T-helper 1 cell treated with Interleukin-12 subunit alpha and Interleukin-12 subunit beta and Interleukin-4 antibody, amounts not matched to agents 30 μg/mL and 1 μg/mL, for 36 hours (primary cell): ENCODE measurements at regions not wholly inside any gene's neighbourhood (a gene's known extent, or its start where the extent isn't known, plus 50 kb on each side); places are given as distances from the start of the nearest gene placed in this dataset.

Experiments
- H3K27ac Mint-ChIP-seq: one replicate; pipeline ENCODE4 v1.8.0; 2021; ENCODE audit warnings: mild to moderate bottlenecking, mixed read lengths
- H3K27me3 Mint-ChIP-seq: one replicate; pipeline ENCODE4 v1.8.0; 2021; ENCODE audit warnings: low read depth, mixed read lengths
- H3K36me3 Mint-ChIP-seq: one replicate; pipeline ENCODE4 v1.8.0; 2021; ENCODE audit warnings: low read depth, mixed read lengths
- H3K4me1 Mint-ChIP-seq: one replicate; pipeline ENCODE4 v1.8.0; 2021; ENCODE audit warnings: low read depth, mixed read lengths
- H3K4me3 Mint-ChIP-seq: one replicate; pipeline ENCODE4 v1.8.0; 2021; ENCODE audit warnings: mild to moderate bottlenecking, moderate library complexity, mixed read lengths
- H3K9me3 Mint-ChIP-seq: one replicate; pipeline ENCODE4 v1.8.0; 2021; ENCODE audit warnings: mixed read lengths

DNA sequence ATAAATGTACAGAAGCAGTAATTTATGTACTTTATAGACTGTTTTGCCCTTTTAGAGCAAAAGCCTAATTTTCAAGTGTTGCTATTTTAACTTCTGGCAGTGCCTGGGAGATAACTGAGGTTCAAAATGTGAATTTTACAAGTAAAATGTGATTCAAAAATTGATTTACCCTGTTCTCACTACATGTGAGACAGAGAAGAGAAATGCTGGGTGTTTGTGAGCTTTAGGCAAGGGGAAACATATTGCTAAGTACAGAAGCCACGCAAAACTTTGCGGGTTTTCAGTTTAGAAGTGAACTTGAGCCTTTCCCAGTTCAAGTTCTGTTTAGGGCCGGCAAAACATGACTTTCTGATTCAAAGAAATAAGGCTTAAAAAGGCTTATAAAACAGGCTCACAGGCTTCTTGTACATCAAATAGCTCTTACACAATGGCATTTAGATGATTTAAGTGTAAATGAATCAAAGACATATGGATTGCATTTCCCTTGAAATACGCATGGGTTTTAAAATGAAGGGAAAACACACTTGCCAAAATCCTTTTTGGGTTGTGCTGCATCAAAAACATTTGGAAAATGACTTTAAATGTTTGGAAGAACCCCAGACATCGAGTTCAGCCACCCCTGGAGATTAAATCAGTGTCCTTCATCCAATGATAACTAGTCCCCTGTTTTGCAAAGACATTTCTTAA lies 370.8 kb upstream of the MEF2C start:
- no peaks in the 10 kb centered on the region for H3K27me3 Mint-ChIP-seq
- H3K9me3 Mint-ChIP-seq, result peaks cover 6% of the 10 kb centered on the region
- no peaks in the 10 kb centered on the region for H3K4me1 Mint-ChIP-seq
- H3K36me3 Mint-ChIP-seq, result no peaks in the 10 kb centered on the region
- H3K4me3 Mint-ChIP-seq, result no peak overlapping the region
- H3K27ac Mint-ChIP-seq, result no peak overlapping the region

DNA sequence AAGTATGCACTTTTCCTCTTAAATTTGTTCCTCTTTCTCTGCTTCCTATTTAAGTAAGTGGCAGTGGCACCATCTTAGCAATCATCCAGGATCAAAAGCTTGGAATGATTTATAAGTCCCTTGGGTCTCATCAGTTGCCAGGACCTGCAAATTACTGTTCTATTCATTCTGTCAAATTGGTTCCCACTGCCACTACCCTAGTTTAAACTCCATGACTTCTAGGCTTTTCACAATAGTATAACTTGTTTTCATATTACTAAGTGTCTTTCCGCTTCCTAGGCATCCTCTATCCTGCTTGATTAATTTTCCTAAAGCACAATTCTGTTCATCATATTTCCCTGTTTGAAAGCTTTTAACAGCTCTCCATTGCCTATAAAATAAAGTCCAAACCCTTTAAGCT lies 363.9 kb upstream of the MEF2C start:
- H3K9me3 Mint-ChIP-seq, result no peaks in the 10 kb centered on the region
- H3K36me3 Mint-ChIP-seq, result no peaks in the 10 kb centered on the region
- no peaks in the 10 kb centered on the region for H3K4me1 Mint-ChIP-seq
- H3K4me3 Mint-ChIP-seq, result no peak overlapping the region
- H3K27me3 Mint-ChIP-seq, result no peaks in the 10 kb centered on the region
- H3K27ac Mint-ChIP-seq, result no peak overlapping the region

DNA sequence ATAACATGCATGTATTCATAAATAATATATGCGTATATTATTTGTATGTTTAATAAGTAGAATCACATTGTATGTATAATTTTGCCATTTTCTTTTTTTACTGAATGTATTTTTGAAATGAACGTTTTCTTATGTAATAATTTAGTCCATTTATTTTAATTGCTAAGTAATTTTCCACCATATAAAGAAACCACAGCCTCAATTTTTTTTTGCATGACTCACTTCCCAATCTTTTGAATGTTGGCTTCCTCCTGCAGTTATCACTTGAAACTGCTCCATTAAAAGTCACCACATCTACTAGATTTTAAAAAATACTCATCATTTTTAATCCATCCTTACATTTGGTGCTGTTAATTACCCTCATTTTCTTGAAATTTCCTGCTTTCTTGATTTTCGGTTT lies 363.3 kb upstream of the MEF2C start:
- H3K36me3 Mint-ChIP-seq, result no peaks in the 10 kb centered on the region
- H3K9me3 Mint-ChIP-seq, result no peaks in the 10 kb centered on the region
- no peak overlapping the region for H3K27ac Mint-ChIP-seq
- H3K4me3 Mint-ChIP-seq, result no peak overlapping the region
- H3K27me3 Mint-ChIP-seq, result no peaks in the 10 kb centered on the region
- no peaks in the 10 kb centered on the region for H3K4me1 Mint-ChIP-seq

DNA sequence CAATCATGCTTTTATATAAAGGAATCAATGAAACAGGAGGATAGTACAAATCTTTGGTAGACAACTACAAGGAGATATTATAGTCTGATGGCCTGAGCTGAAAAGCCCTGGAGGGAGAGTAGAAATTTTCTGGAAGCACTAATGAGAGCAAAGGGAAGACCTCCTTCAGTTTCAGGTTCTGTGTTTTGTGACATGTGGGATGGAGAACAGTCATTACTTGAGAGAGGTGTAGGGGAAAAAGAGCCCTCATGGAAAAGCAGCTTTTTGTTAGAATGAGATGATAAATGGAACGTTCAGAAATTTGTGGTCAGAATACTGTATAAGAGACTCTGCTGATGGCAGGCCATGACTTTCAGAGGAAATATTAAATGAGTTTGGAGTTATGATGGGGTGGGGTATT lies 360.6 kb upstream of the MEF2C start:
- no peak overlapping the region for H3K4me3 Mint-ChIP-seq
- H3K27ac Mint-ChIP-seq, result no peak overlapping the region
- H3K27me3 Mint-ChIP-seq, result no peaks in the 10 kb centered on the region
- no peaks in the 10 kb centered on the region for H3K9me3 Mint-ChIP-seq
- no peaks in the 10 kb centered on the region for H3K4me1 Mint-ChIP-seq
- no peaks in the 10 kb centered on the region for H3K36me3 Mint-ChIP-seq

DNA sequence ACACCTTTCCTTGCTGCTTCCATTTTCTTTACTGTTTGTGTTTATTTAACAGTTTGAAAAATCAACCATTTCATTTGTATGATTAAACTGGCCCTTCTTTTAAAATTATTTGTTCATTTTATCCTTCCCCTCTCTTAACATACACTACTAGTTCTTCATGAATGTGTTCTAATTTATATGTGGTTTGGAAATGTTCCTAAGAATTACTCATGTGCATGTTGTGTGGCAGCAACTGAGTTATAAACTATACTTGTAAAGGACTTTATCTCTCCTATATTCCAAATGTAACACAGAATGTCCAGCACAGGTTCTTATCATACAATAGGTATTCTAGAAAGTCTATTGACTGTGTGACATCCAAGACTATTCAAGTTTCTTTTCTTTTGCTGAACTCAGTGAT lies 358.2 kb upstream of the MEF2C start:
- H3K4me3 Mint-ChIP-seq, result no peak overlapping the region
- no peaks in the 10 kb centered on the region for H3K9me3 Mint-ChIP-seq
- H3K4me1 Mint-ChIP-seq, result no peaks in the 10 kb centered on the region
- H3K27me3 Mint-ChIP-seq, result no peaks in the 10 kb centered on the region
- no peak overlapping the region for H3K27ac Mint-ChIP-seq
- H3K36me3 Mint-ChIP-seq, result no peaks in the 10 kb centered on the region

DNA sequence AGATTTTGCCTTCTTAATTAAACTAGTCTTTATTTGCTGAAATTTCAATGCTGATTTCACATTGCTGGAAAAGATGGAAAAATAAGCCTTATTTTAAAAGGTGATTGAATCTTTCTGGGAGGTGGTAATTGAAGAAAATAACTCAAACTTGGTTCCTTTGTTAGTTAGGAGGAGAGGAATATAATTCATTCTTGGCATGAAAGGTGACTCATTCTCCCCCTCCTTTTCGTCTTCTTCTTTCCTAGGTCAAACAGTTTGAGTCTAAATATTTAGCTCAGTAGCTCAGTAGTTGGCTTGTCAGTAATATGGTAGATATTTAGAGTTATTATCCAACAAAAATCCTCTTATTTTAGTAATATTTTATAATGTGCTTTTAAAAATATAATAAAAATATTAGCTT lies 353.9 kb upstream of the MEF2C start:
- no peaks in the 10 kb centered on the region for H3K4me1 Mint-ChIP-seq
- no peaks in the 10 kb centered on the region for H3K27me3 Mint-ChIP-seq
- H3K36me3 Mint-ChIP-seq, result no peaks in the 10 kb centered on the region
- H3K4me3 Mint-ChIP-seq, result no peak overlapping the region
- no peaks in the 10 kb centered on the region for H3K9me3 Mint-ChIP-seq
- no peak overlapping the region for H3K27ac Mint-ChIP-seq

DNA sequence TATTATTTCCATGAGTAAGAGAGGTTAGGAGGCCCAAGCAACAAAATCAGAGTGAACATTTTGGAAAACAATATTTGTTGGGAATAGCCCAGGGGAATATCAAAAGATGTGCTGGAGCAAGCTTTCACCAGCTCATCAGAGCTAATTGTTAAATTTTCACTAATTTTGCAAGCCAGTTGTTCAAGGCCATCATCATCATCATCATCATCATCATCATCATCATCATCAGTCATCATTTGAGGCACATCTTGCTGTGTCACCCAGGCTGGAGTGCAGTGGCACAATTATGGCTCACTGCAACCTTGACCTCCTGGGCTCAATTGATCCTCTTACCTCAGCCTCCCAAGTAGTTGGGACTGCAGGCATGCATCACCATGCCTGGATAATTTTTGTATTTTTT lies 350.5 kb upstream of the MEF2C start:
- Mint-ChIP-seq H3K4me1 (no peaks in the 10 kb centered on the region), H3K27me3 (no peaks in the 10 kb centered on the region), H3K9me3 (peaks cover 4% of the 10 kb centered on the region), H3K4me3 (no peak overlapping the region), H3K27ac (no peak overlapping the region), H3K36me3 (no peaks in the 10 kb centered on the region)

DNA sequence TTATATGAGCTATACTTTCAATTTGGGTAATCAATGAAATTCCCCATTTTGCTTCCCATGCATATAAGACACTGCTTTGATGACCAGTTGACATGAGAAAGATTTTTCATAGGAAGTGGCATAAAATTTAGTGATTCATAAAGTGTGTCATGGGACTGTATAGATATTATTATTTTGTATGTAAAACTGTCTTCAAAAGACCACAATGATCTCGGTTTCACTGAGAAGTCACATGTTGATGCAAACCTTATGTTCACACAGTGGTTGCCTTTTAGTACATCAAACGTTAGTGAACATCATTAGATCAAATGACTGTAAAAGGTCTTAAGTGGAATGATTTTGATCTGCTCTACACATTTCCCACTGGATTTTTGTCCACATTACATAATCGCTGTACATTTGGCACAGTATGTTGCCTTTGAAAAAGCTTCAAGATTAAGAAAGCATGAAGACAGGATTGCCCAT lies 349.2 kb upstream of the MEF2C start:
- peaks cover 6% of the 10 kb centered on the region for H3K9me3 Mint-ChIP-seq
- H3K27ac Mint-ChIP-seq, result no peak overlapping the region
- no peaks in the 10 kb centered on the region for H3K4me1 Mint-ChIP-seq
- H3K36me3 Mint-ChIP-seq, result no peaks in the 10 kb centered on the region
- no peaks in the 10 kb centered on the region for H3K27me3 Mint-ChIP-seq
- no peak overlapping the region for H3K4me3 Mint-ChIP-seq

DNA sequence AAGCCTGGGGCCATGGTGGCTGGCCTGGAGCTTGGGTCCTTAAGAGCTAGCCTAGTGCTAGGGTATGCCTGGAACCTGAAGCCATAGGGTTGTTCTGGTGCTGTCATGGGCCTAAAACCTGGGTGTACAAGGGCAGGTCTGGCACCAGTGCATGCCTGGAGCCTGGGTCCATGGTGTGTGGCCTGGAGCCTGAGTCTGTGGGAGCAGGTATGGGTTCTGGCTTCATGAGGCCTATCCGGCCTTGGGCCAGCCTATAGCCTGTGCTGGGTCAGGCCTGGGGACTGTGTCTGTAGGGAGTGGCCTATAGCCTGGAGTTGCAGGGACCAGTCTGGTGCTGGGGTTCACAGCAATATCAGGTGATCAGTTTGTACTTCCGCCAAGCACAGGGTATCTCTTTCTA lies 347.2 kb upstream of the MEF2C start:
- H3K27ac Mint-ChIP-seq, result no peak overlapping the region
- H3K9me3 Mint-ChIP-seq, result peaks cover 6% of the 10 kb centered on the region
- no peak overlapping the region for H3K4me3 Mint-ChIP-seq
- no peaks in the 10 kb centered on the region for H3K27me3 Mint-ChIP-seq
- H3K4me1 Mint-ChIP-seq, result no peaks in the 10 kb centered on the region
- no peaks in the 10 kb centered on the region for H3K36me3 Mint-ChIP-seq

DNA sequence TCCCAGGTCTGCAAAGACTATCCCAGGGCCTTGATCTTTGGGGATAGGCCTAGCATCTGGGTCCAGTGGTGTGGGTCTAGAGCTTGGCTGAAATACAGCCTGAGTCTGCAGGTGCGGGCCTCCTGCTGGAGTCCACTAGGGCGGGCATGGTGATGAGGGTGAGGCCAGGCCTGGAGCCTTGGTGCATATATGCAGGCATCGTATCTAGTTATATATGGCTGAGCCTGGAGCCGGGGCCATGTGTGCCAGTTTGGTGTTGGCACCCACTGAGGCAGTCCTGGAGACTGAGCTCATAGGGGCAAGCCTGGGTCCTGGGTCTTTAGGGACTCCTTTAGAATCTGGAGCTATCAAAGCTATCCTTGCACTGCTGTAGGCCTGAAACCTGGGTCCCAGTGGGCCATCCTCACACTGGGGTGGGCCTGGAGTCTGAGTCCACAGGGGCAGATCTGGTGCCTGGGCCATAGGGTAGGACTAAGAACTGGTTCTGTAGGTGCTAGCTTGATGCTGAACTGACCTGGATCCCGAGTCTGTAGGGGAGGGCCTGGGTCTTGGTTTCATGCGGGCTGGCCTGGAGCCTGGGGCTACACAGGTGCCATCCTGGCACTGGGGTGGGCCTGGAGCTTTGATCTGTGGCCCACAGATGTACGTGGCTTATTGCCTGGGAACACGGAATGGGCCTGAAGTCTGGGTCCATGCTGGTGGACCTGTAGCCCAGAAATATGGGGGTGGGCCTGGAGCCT lies 346.5 kb upstream of the MEF2C start:
- H3K27me3 Mint-ChIP-seq, result no peaks in the 10 kb centered on the region
- no peaks in the 10 kb centered on the region for H3K36me3 Mint-ChIP-seq
- H3K4me3 Mint-ChIP-seq, result no peak overlapping the region
- no peak overlapping the region for H3K27ac Mint-ChIP-seq
- peaks cover 6% of the 10 kb centered on the region for H3K9me3 Mint-ChIP-seq
- no peaks in the 10 kb centered on the region for H3K4me1 Mint-ChIP-seq

DNA sequence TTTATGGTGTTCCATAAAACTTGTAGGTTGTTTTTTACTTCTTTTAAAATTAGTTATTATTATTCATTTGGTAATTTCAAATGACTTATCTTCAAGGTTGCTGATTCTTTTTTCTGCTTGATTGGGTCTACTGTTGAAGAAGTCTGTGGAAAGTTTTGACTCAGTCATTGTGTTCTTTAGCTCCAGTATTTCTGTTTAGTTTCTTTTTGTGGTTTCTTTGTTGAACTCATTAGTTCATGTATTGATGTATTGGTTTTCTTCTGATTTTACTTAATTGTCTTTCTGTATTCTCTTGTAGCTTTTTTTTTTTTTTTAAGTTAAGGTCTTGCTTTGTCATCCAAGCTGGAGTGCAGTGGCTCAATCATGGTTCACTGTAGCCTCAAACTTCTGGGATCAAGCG lies 345.4 kb upstream of the MEF2C start:
- no peak overlapping the region for H3K4me3 Mint-ChIP-seq
- peaks cover 6% of the 10 kb centered on the region for H3K9me3 Mint-ChIP-seq
- H3K4me1 Mint-ChIP-seq, result no peaks in the 10 kb centered on the region
- no peaks in the 10 kb centered on the region for H3K27me3 Mint-ChIP-seq
- H3K36me3 Mint-ChIP-seq, result no peaks in the 10 kb centered on the region
- no peak overlapping the region for H3K27ac Mint-ChIP-seq

DNA sequence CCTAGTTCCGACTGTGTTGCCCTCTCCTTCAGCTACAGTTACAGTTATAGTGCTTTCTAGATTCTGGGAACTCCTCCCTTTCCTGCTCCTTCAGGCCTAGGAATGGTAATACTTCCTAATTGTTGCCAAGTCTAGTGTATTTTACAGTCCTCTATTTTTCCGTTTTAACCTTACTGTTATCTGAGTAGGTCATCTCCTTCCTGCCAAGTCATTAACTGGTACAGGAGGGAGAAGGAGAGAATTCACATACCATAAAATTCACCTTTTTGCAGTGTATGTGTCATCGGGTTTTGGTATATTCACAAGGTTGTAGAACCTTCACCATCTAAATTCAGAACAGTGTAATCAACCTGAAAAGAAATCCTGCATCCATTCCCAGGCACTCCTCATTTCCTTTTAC lies 335.4 kb upstream of the MEF2C start:
- Mint-ChIP-seq H3K27ac (no peak overlapping the region), H3K4me3 (no peak overlapping the region), H3K9me3 (no peaks in the 10 kb centered on the region), H3K36me3 (no peaks in the 10 kb centered on the region), H3K4me1 (no peaks in the 10 kb centered on the region), H3K27me3 (no peaks in the 10 kb centered on the region)

DNA sequence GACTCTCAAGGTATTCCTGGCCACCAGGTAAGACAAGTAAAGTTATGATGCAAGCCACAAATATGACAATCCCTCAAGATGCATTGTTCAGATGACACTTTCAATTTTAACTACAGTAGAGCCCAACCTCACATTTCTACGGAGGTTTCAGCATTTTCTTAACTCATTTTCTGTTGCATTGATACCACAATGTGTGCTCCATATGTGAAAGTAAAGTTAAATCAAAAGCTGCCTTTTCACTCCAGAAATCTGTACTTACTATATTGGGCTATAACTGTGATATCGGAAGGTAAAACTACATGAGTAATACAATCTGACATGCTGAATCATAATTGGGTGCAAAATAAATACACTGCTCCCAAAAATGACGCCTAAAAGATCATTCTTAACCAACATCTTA lies 333.6 kb upstream of the MEF2C start:
- no peaks in the 10 kb centered on the region for H3K4me1 Mint-ChIP-seq
- no peak overlapping the region for H3K27ac Mint-ChIP-seq
- H3K36me3 Mint-ChIP-seq, result no peaks in the 10 kb centered on the region
- H3K9me3 Mint-ChIP-seq, result no peaks in the 10 kb centered on the region
- H3K27me3 Mint-ChIP-seq, result no peaks in the 10 kb centered on the region
- no peak overlapping the region for H3K4me3 Mint-ChIP-seq

DNA sequence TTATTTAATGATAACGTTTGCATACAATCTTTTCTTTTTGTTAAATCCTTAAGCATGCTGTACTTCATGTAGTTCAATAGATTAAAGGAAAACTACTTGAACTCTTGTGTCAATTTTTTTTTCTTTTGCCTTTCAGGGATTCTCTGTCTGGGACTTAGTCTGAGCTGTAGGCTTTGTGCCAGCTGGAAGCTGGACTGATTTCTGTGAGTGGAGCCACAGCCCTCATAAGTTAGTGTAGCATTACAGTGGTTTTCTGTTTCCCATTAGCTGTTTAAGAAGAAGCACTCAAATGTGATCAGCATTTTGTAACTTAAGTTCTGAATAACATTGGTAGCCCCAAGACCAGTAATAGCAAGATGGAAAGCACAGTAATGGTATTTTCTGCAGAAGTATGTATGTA lies 330.6 kb upstream of the MEF2C start:
- Mint-ChIP-seq H3K27ac (no peak overlapping the region), H3K9me3 (no peaks in the 10 kb centered on the region), H3K4me3 (no peak overlapping the region), H3K4me1 (no peaks in the 10 kb centered on the region), H3K36me3 (no peaks in the 10 kb centered on the region), H3K27me3 (no peaks in the 10 kb centered on the region)

DNA sequence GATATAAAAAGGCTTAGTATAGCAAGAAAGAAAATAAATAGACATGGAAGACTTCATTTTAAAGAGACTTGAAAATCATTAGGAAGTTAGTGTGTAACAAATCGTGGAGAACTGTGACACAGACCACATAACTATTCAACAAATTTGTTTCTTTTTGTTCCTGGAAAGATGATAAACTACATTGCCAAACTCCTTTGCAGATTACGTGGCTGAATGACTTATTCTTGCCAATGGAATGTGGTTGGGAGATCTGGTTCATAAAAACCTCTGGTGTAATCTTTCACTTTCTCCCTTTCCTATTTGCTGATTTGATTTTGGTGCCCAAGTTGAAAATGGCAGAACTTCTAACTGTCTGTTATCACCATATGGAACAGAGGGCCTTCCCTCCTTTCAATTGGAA lies 328.9 kb upstream of the MEF2C start:
- no peaks in the 10 kb centered on the region for H3K9me3 Mint-ChIP-seq
- H3K4me3 Mint-ChIP-seq, result no peak overlapping the region
- no peaks in the 10 kb centered on the region for H3K27me3 Mint-ChIP-seq
- H3K4me1 Mint-ChIP-seq, result no peaks in the 10 kb centered on the region
- H3K27ac Mint-ChIP-seq, result no peak overlapping the region
- no peaks in the 10 kb centered on the region for H3K36me3 Mint-ChIP-seq
